ENCODE measurements at regions not wholly inside any gene's neighbourhood (a gene's known extent, or its start where the extent isn't known, plus 50 kb on each side); places are given as distances from the start of the nearest gene placed in this dataset.

- in situ Hi-C loops (cut with MboI; ENCODE audit: low sequenced_read_pairs), result no loop called here
Observed at GRCh38 chr2:226652983-226653765, 146.4 kb downstream of the IRS1 start.

GRCh38 chr2:226652369-226652768, 147.3 kb downstream of the IRS1 start:
- in situ Hi-C loops (cut with MboI; ENCODE audit: low sequenced_read_pairs), result no loop called here

DNA sequence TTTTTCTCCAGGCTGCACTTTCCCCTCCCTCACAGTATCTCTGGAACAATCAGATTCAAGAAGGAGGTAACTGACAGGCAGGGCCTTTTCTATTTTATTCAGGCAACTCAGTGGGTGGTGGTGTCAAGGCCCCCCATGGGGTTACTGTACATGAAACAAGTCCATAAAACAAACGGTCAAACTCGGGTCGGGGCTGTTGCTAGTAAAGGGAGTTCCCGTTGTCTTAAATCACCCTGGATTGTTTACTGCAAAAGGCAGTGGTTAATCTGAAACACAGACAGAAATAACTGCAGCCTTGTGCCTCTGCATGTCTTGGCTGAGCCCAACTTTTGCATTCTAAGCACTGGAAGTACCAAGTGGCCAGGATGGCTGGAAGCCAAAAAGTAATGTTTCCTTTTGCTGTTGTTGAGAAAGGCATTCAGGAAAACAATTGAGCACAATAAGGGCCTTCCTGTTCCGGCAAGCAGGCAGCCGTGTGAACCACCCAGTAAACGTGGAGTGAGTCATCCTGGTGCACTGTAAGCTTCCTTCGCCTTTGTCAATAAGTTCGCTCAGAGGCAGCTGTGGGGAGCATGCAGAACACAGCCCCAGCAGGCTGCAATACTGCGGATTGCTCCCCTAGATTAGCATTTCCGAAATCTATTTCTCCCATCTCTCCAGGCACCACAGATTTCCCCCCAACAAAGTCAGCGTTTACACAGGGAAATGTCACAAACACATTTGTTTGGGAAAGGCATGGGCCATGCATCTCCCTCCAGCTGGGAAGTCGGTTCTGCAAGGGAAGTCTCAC, 149.6 kb downstream of the IRS1 start:
- in situ Hi-C loops (cut with MboI; ENCODE audit: low sequenced_read_pairs), result no loop called here

DNA sequence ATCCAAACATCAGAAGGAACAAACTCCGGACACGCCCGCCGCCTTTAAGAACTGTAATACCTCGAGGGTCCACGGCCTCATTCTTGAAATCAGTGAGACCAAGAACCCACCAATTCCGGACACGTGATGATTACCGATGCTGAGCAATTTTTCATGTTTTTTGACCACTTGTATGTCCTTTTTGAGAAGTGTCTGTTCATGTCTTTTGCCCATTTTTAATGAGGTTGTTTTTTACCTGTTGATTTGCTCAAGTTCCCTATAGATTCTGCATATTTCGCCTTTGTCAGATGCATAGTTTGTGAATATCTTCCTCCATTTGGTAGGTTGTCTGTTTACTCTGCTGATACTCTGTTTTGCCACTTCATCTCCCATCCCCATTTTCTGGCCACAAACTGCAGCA, 150.4 kb downstream of the IRS1 start:
- in situ Hi-C loops (cut with MboI; ENCODE audit: low sequenced_read_pairs), result no loop called here

GRCh38 chr2:226647621-226648518, 151.8 kb downstream of the IRS1 start:
- in situ Hi-C loops (cut with MboI; ENCODE audit: low sequenced_read_pairs), result no loop called here

- in situ Hi-C loops (cut with MboI; ENCODE audit: low sequenced_read_pairs), result no loop called here
Observed at GRCh38 chr2:226644399-226644865, 155.2 kb downstream of the IRS1 start.

- in situ Hi-C loops (cut with MboI; ENCODE audit: low sequenced_read_pairs), result no loop called here
Observed at GRCh38 chr2:226643946-226644282, 155.7 kb downstream of the IRS1 start.

DNA sequence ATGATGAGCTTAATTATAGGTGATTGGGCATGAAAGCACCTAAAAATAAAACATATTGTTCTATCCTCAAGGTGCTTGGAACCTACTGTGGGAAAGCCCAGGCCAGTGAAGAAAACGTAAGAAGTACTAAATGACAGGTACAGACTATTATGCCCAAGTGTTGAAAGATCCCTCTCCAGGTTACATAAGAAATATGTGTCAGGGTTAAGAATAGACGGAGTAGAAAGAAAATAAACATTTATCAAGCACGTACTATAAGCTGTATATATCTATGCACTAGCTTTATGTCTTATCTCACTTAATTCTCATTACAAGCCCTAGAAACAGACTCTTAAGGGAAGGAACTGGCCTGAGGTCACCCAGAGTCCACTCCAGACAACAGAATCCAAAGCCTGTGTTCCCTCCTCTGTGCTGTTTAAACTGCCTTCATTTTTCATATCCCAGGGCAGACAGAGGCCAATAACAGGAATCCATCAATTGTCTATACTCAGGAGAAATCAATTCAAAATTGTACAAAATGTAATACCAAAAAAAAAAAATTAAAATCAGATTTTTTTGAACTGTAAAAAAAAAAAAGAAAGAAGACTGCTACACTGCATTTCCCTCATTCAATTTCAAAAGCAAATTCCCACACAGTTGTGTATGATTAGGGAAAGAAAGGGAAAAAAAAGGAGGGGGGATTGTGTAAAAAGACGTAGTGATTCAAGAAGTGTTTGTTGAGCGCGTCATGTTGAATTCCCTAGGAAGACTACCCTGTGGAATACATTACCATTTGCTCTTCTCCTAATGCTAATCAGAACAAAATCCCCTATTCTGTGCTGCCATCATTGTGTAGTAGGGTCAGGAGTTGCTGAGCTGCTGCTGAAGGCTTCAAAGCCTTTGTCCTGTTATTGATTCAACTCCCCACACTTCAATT, 156.3 kb downstream of the IRS1 start:
- in situ Hi-C loops (cut with MboI; ENCODE audit: low sequenced_read_pairs), result no loop called here

DNA sequence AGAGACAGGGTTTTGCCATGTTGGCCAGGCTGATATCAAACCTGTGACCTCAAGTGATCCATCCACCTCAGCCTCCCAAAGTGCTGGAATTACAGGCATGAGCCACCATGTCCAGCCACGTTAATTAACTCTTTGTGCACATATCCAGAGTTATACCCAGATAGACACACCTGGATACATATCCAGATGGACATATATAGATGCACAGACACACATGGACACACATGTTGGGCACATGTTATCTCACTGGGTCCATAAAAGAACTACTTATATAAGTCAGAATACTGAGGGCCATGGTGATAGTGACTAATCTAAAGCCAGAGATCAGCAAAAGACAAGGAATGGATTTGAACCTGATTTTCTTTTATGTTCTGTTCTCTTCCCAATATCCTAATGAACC, 158.6 kb downstream of the IRS1 start:
- in situ Hi-C loops (cut with MboI; ENCODE audit: low sequenced_read_pairs), result no loop called here

DNA sequence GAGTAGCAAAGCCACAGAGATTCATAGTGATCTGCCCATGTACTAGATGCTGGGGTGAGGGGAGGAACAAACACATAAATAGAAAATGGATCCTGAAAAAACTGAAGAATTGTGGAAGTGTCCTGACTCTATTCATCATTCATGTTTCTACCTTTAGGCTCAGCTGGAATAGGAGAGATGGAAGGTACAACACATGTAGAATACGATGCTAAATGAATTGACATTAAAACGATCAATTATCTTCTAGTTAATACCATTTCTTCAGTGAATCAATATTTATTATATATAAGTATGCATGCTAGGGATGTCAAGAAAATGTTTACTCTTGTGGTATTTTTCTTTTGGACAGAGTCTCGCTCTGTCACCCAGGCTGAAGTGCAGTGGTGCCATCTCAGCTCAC, 159.1 kb downstream of the IRS1 start:
- in situ Hi-C loops (cut with MboI; ENCODE audit: low sequenced_read_pairs), result no loop called here

DNA sequence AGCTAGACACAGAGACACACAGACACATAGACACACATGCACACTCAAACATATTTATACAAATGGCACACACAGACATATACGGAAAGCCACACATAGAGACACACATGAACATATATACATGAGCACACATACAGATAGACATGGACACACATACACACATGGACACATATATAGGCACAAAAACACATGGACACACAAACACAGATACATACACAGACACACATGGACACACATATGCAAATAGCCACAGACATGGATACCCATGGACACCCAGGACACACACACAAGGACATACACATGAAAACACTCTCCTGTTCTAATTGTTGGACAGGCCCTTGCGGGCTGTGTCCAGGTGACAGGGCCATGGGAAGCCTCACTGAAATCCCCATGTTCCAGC, 160.1 kb downstream of the IRS1 start:
- in situ Hi-C loops (cut with MboI; ENCODE audit: low sequenced_read_pairs), result no loop called here

DNA sequence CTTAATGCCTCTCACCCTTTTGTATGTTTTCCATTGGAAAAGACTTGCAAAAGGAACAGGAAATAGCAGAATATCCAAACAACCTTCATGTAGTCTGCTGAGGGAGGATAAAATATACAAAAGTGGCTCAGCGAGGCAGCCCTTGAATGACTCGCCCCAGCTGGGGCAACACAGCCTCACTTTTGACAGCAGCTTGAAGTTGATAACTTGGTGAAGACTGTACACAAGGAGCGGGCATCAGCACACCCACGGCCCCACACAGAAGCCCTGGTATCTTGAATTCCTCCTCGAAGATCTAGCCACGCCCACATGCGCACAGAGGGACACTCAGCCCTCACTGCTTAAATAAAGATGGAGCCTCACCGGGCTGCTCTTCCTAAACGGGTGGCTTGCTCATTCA, 161.0 kb downstream of the IRS1 start:
- in situ Hi-C loops (cut with MboI; ENCODE audit: low sequenced_read_pairs), result no loop called here

DNA sequence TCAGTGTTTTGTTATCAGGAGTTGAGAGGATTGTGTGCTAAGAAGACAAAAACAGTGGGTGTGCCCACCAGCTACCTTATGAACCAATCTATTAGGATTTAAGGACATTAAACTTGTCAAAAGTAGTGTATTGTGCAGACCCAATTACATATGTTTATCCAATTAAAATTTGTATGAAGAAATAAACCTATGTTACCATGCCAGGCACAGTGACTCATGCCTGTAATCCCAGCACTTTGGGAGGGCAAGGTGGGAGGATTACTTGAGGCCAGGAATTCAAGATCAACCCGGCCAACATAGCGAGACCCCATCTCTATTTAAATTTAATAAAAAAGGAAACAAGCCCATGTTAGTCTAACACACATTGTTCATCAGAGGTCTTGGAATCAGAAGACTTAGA, 162.2 kb downstream of the IRS1 start:
- in situ Hi-C loops (cut with MboI; ENCODE audit: low sequenced_read_pairs), result no loop called here

- in situ Hi-C loops (cut with MboI; ENCODE audit: low sequenced_read_pairs), result no loop called here
Observed at GRCh38 chr2:226636586-226636985, 163.0 kb downstream of the IRS1 start.

- in situ Hi-C loops (cut with MboI; ENCODE audit: low sequenced_read_pairs), result no loop called here
Observed at GRCh38 chr2:226634943-226635604, 164.5 kb downstream of the IRS1 start.

GRCh38 chr2:226631671-226632070, 167.9 kb downstream of the IRS1 start:
- in situ Hi-C loops (cut with MboI; ENCODE audit: low sequenced_read_pairs), result no loop called here

DNA sequence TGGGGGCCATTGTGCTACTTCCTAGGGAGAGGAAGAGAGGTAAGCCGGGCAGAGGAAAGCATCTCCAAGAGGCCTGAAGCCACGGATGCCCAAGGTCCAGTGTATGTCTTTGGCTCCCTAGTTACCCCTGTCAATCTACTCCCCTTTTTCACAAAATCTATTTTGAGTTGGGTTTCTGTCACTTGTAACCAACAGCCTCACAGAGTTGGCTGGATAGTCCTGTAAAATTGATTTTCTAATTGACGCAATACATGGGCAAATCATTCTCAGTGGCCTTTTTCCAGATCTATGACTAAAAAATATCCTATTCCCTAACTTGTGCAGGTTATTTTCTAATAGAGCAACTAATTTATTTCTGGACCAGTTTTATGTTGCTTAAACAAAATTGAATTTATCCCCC, 168.4 kb downstream of the IRS1 start:
- in situ Hi-C loops (cut with MboI; ENCODE audit: low sequenced_read_pairs), result no loop called here

- in situ Hi-C loops (cut with MboI; ENCODE audit: low sequenced_read_pairs), result no loop called here
Observed at GRCh38 chr2:226625946-226626345, 173.7 kb downstream of the IRS1 start.

DNA sequence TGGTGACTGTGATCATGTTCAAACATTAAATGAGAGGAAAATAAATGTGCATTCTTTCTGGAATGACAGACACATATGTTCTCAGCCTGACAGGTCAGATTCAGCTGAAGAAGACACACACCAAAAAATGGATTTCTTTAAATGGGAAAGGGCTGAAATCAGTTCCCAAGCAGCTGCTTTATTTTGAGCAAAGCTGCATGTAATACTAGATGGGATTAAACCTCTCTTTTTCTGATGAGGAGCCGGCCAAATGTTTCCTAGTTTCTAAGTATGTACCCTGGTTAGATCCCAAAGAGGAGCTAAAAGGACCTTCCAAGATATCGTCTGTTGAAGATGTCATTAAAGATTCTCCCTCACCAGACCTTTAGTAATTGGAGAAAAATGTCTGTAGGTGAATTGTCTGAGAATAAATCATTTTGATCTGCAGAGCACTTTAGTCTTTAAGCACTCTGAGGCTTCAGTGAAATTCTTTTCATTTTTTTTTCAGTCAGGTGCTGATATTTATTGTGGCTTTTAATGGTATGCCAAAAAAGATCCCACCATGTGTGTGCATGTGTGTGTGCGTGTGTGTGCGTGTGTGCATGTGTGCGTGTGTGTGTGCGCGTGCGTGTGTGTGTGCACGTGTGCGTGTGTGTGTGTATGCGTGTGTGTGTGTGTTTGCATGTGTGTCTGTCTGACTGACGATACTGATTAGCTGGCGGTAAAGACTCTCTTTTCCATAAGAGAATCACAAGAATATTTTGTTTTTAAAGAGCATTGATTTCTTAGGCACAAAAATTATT, 175.8 kb downstream of the IRS1 start:
- in situ Hi-C loops (cut with MboI; ENCODE audit: low sequenced_read_pairs), result no loop called here
